Right lobe of liver (tissue), 6 donors: ENCODE measurements at regions not wholly inside any gene's neighbourhood (a gene's known extent, or its start where the extent isn't known, plus 50 kb on each side); places are given as distances from the start of the nearest gene placed in this dataset.

Source experiments
- ATAC-seq, 4 donors: fragments of 200-7000 bp; cut with Tn5 transposase; one replicate each; pipeline ENCODE4 v1.9.1; 2020; ENCODE audit warnings: mild to moderate bottlenecking in 4 of 4, moderate library complexity in 4 of 4
- DNase-seq, 3 donors: peaks; one replicate each; pipeline ENCODE4 v3.0.0-alpha.2; 2020
- H3K27ac ChIP-seq, 3 donors: fragments of 200-600 bp; one replicate each; pipeline ENCODE4 v1.8.0; 2022
- H3K27me3 ChIP-seq, 2 donors: fragments of 200-600 bp; one replicate each; pipeline ENCODE4 v1.8.0; 2022
- H3K36me3 ChIP-seq, 4 donors: fragments of 200-600 bp; sonication (generic) in 1 of 4; one replicate each; pipeline versions ENCODE4 v1.5.1 to v1.8.0; 2017 to 2022; ENCODE audit warnings: control low read depth in 1 of 4
- H3K4me1 ChIP-seq, 4 donors: fragments of 200-600 bp; sonication (generic) in 1 of 4; one replicate each; pipeline versions ENCODE4 v1.5.1 to v1.8.0; 2017 to 2022; ENCODE audit warnings: control low read depth in 1 of 4
- H3K4me3 ChIP-seq, 3 donors: fragments of 200-600 bp; one replicate each; pipeline ENCODE4 v1.8.0; 2022
- H3K9me3 ChIP-seq, 4 donors: fragments of 200-600 bp; sonication (generic) in 1 of 4; one replicate each; pipeline versions ENCODE4 v1.5.1 to v1.8.0; 2017 to 2022; ENCODE audit warnings: control low read depth in 1 of 4
- POLR2A ChIP-seq: fragments of 450-650 bp; IDR thresholded peaks from one replicate; pipeline ENCODE4 v1.6.1; 2017; ENCODE audit warnings: antibody characterized with exemption, mild to moderate bottlenecking
- whole genome bisulfite sequencing: methylation state at CpG from one replicate; pipeline ENCODE4 v1.1.6; 2018; ENCODE audit warnings: low coverage, low lambda C conversion rate; ENCODE audit not compliant: insufficient coverage; ENCODE audit errors: missing lambda C conversion rate; 5-methylcytosine and 5-hydroxymethylcytosine counted together
- intact Hi-C, 2 donors: fragments of 100-400 bp; cut with DNase I; formaldehyde crosslinking; loops; one replicate each; pipeline versions ENCODE4 v1.11.2 to v1.14.1; 2022
- TF ChIP-seq, protein P1 (sequence below), 4 donors: fragments of 200-600 bp in 3 of 4; fragments of 450-650 bp in 1 of 4; IDR thresholded peaks; one replicate each; pipeline versions ENCODE4 v1.5.1 to v1.8.0; 2016 to 2022; ENCODE audit warnings: antibody characterized with exemption in 4 of 4, mild to moderate bottlenecking in 2 of 4
- donor health status: DM: no; HTN: yes; CAD: no.
- donor health status: DM: no; HTN: no; CAD: no.
- donor health status: DM: no; HTN: no; CAD: no.
- donor health status: DM: no; HTN: yes; CAD: no.
- donor health status: DM: no; HTN: yes; CAD: no.

DNA sequence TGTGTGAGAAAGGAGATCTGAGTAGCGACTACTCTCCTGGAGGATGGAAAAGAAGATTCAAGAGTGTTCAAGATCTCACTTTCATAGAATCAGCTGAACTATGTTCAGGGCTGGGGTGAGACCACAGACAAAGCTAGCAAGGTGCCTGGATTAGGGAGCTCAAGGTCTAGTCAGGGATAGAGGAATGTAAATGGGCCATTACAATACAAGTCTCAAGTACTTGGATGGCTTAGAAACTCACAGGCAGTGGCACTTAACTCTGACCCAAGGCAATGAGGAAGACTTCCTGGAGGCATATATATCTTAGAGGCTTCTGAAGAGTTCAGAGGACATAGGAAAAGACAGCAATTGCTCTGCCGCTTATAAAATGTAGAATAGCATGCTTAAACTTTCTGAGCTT lies 184.9 kb upstream of the CDH11 start:
- WGBS = 38% methylated on average over 2 of the region's 2 CpGs

DNA sequence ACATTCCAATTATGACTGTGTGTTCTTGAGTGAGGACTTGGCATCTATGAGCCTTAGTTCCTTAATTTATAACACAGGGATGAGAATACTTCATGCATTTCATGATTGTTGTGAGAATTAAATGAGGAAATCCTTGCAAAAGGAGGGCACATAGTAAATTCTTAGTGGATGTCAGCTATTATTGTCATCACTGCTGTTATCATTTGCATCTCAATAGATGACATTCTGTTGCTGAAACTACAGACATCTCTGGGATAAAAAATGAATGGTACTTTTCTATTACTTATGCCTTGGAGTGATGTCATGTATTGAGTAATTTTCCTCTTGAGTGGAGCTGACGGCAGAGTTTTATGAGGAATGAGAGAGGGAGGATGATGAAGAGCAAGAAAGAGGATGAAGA lies 184.4 kb upstream of the CDH11 start:
- no peaks in the 10 kb centered on the region for H3K9me3 ChIP-seq
- TF ChIP-seq, protein P1, sequence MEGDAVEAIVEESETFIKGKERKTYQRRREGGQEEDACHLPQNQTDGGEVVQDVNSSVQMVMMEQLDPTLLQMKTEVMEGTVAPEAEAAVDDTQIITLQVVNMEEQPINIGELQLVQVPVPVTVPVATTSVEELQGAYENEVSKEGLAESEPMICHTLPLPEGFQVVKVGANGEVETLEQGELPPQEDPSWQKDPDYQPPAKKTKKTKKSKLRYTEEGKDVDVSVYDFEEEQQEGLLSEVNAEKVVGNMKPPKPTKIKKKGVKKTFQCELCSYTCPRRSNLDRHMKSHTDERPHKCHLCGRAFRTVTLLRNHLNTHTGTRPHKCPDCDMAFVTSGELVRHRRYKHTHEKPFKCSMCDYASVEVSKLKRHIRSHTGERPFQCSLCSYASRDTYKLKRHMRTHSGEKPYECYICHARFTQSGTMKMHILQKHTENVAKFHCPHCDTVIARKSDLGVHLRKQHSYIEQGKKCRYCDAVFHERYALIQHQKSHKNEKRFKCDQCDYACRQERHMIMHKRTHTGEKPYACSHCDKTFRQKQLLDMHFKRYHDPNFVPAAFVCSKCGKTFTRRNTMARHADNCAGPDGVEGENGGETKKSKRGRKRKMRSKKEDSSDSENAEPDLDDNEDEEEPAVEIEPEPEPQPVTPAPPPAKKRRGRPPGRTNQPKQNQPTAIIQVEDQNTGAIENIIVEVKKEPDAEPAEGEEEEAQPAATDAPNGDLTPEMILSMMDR (IDR thresholded peaks at IDR 0.05) = no peak
- TF ChIP-seq POLR2A = no peak
- no peaks in the 10 kb centered on the region for H3K27me3 ChIP-seq
- intact Hi-C loops = no loop called here
- ATAC-seq = no peak
- no peak for DNase-seq
- no peak overlapping the region for H3K4me3 ChIP-seq
- H3K4me1 ChIP-seq = no peaks in the 10 kb centered on the region
- H3K27ac ChIP-seq = no peak overlapping the region
- WGBS = 31% methylated on average over 1 of the region's 1 CpG
- no peaks in the 10 kb centered on the region for H3K36me3 ChIP-seq

More for the DNA sequence above, 184.9 kb upstream of the CDH11 start:
- no peaks in the 10 kb centered on the region for H3K27me3 ChIP-seq
- intact Hi-C loops = no loop called here
- no peaks in the 10 kb centered on the region for H3K4me1 ChIP-seq
- no peak overlapping the region for H3K4me3 ChIP-seq
- no peaks in the 10 kb centered on the region for H3K9me3 ChIP-seq
- no peak for ATAC-seq
- H3K27ac ChIP-seq = no peak overlapping the region
- H3K36me3 ChIP-seq = no peaks in the 10 kb centered on the region
- TF ChIP-seq POLR2A = no peak
- TF ChIP-seq, protein P1 (IDR thresholded peaks at IDR 0.05) = no peak
- no peak for DNase-seq

DNA sequence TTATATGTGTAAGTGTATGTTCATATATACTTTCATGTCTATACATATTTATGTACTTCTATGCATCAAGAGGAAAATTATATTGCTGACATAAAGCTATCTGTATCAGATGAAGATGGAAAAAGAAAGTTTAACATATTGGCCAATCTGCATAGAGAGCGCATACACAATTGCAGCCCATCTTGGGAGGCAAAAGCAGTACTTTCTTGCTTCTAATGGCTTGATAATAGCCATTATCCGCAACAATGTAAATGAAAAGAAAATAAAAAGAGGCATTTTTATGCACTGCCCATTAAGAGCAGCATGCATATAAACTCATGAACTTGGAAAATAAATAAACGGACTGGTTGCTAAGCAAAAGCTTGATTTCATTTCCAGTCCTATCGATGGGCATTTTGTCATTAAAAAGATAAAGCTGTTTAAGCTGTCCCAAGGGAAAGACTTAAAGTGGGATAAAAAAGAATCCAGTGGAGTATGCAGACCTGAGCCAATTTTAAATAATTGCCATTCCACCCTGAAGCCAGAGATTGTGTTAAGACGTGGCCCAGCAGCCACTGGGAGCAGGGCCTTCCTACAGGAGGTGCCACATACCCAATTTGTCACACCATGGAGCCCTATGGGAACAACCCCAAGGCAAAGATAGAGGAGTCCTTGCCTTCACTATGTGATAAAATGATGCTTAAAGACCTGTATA lies 183.6 kb upstream of the CDH11 start:
- Histone ChIP-seq H3K4me3 (no peak overlapping the region), H3K36me3 (no peaks in the 10 kb centered on the region), H3K27me3 (no peaks in the 10 kb centered on the region), H3K9me3 (no peaks in the 10 kb centered on the region), H3K4me1 (no peaks in the 10 kb centered on the region), H3K27ac (no peak overlapping the region)
- intact Hi-C loops = no loop called here
- TF ChIP-seq, protein P1 (IDR thresholded peaks at IDR 0.05) = no peak
- no peak for TF ChIP-seq POLR2A
- ATAC-seq (no peak), DNase-seq (no peak)
- WGBS = 52% methylated on average over 5 of the region's 5 CpGs

DNA sequence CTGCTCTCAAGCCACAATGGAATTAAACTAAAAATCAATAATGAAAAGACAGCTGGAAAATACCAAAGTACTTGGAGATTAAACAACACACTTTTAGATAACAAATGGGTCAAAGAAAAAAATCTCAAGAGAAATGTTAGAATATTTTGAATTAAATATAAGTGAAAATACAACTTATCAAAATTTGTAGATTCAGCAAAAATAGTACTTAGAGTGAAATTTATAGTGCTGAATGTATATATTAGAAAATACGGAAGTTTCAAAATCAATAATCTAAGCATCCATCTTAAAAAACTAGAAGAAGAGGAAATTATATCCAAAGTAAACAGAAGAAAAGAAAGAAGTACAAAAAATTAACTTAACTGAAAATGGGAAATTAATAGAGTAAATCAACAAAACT lies 179.2 kb upstream of the CDH11 start:
- Histone ChIP-seq H3K36me3 (no peaks in the 10 kb centered on the region), H3K4me3 (no peak overlapping the region), H3K4me1 (no peaks in the 10 kb centered on the region), H3K27me3 (no peaks in the 10 kb centered on the region), H3K9me3 (no peaks in the 10 kb centered on the region), H3K27ac (no peak overlapping the region)
- TF ChIP-seq POLR2A = no peak
- TF ChIP-seq, protein P1 (IDR thresholded peaks at IDR 0.05) = no peak
- no peak for DNase-seq
- ATAC-seq = no peak
- intact Hi-C loops = no loop called here
- 67% methylated on average over 1 of the region's 1 CpG for WGBS

DNA sequence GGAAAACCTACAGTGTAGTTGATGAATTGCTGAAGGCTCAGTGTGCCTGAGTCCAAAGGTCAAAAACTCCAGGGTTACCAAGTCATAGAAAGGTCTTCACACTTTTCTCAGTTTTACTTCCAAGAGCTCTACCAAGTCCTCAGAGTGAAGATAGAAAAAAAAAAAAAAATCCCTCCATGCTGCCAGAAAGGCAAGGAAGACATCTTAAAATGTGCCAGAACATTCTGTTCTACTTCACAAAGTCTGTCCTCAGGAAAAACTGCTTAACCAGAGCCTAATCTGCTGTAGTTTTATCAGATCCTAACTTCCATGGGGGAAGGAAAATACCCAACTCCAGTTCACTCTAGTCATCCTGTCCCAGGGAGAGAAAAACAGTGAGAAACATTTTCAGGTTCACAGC lies 175.6 kb upstream of the CDH11 start:
- no peak overlapping the region for H3K4me3 ChIP-seq
- no peak for TF ChIP-seq POLR2A
- TF ChIP-seq, protein P1 (IDR thresholded peaks at IDR 0.05) = no peak
- no peaks in the 10 kb centered on the region for H3K36me3 ChIP-seq
- intact Hi-C loops = no loop called here
- H3K27me3 ChIP-seq = no peaks in the 10 kb centered on the region
- no peak for ATAC-seq
- no peak overlapping the region for H3K27ac ChIP-seq
- H3K4me1 ChIP-seq = no peaks in the 10 kb centered on the region
- H3K9me3 ChIP-seq = no peaks in the 10 kb centered on the region
- no peak for DNase-seq
